SH-SY5Y (cell line): ENCODE measurements at regions not wholly inside any gene's neighbourhood (a gene's known extent, or its start where the extent isn't known, plus 50 kb on each side); places are given as distances from the start of the nearest gene placed in this dataset.
A peak's percentile ranks its signal among the peaks of the same experiment; 100 is the strongest.

Source experiments
- GATA2 ChIP-seq: IDR thresholded peaks from 2 replicates; pipeline ENCODE4 v1.6.1; 2011; ENCODE audit warnings: mild to moderate bottlenecking, low read depth, low read length
- GATA3 ChIP-seq: IDR thresholded peaks from 2 replicates; pipeline ENCODE4 v1.6.1; 2011; ENCODE audit warnings: low read depth, mild to moderate bottlenecking, low read length, moderate library complexity

DNA sequence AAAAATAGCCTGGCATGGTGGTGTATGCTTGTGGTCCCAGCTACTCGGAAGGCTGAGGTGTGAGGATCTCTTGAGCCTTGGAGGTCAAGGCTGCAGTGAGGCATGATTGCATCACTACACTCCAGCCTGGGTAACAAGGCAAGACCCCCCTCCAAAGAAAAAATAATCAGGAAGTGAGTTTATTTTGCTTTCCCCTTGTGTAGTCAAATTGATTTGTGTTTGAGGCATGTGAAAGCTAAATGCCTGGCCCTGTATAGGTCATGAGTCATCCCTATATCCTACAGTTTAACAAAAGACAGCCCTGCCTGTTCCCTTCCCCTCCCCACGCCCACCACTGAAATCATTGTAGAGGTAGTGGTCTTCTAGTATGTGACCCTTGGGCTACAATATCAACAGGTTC is 241.4 kb upstream of the JUN start:
- TF ChIP-seq GATA2 (no peak), GATA3 (no peak)

DNA sequence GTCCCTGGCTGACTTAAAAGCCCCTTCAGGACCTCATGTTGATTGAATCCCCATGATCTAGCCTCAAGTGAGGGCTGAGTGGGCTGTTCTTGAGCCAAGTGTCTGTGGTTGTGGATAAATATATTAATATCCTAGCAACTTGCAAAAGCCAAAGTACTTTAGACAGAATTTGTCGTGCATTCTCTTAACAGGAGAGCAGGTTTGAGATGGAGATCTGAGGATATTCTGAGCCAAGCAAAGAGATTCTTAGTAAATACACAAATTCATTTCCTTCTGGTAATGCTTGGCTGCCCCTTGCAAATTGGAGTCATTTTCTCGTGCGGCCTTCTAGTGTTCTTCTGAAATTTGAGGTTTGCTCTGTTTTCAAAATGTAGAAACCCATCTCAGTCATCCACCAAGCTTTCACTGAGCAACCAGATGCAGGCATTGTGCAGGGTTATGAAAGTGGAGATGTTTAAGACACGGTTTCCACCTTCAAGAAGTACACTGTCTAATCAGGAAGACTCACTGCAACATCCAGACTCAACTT is 242.1 kb upstream of the JUN start:
- TF ChIP-seq GATA3 (no peak), GATA2 (no peak)

DNA sequence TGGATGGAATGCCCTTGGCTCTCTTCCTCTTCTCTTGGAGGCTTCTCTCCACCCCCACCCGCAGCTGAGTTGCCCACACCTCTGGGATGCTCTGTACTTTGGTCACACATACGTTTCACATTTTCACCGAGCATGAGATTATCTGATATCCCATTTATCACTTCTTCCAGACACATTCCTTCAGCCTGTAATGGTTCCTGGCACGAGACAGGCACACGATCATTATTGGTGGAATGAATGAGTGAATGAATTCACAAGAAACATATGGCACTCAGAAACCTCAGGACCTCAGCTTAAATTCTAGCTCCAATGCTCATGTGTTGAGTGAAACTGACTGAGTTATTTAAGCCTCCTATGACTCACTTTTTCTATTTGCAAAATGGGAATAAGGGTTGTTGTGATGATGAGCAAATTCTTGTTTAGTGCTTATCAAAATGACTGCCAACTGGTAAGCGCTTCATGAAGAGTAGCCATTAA is 242.7 kb upstream of the JUN start:
- no peak for TF ChIP-seq GATA3
- TF ChIP-seq GATA2, result no peak

DNA sequence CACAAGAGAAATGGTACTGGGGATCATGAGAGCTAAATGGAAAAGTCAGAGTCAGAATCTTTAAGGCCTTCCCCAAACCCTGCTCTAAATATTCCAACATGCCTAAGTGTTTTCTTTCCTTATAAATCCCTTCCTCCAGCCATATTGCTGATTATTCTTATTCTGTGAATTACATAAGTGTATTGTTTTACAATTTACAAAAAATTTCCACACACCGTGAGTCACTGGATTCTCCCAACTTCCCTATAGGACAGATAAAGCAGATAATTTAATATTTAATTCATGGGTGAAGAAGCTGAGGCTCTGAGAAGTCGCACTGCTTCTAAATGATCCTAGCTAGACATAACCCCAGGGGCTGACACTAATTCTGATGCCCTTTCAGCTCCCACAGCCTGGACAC is 243.3 kb upstream of the JUN start:
- TF ChIP-seq GATA3 (no peak), GATA2 (no peak)

DNA sequence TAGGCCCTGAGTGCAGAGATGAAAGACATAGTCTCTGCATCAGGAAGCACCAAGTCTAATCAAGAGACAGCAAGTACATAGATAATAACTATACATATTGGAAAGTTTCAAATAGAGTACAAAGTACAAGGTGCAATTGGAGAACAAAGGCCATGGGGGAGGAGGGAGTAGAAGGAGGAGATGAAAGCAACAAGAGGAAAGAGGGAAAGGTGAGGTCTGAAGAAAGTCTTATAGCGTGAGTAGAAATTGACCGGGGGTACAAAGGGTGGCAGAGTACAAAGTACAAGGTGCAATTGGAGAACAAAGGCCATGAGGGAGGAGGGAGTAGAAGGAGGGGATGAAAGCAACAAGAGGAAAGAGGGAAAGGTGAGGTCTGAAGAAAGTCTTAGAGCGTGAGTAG is 244.2 kb upstream of the JUN start:
- TF ChIP-seq GATA2 (no peak), GATA3 (no peak)

DNA sequence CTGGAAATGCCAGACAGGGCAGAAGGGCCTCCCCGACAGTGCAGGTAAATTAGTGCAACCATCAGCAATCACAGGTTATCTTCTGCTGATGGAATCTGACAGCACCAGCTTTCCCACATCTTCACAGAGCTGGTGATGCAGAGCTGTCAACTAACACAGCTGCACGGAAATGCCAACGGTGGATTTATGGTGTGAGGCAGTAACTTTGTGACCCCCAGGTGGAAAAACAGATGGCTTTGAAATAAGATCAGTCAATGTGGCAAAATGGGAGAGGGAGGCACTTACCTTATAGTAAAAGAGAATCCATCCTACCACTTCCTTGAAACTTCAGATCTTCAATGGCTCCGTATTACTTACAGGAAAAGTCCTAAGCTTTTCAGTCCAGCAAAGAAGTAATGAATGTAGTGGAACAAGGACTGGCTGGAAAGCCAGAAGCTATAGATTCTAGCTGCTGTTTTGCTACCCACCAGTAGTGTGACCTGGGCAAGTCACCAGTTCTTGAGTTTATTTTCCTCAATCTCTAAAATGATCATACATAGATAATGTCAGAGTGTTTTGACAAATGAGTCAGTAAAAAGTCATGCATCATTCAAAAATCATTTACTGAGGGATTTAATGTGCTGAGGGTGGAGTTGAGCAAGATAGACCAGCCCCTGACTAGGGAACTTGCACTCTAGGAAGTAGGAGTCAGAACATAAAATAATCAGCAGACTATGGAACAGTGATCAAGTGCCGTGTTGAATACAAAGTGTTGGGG is 245.7 kb upstream of the JUN start:
- TF ChIP-seq GATA3 (no peak), GATA2 (no peak)

DNA sequence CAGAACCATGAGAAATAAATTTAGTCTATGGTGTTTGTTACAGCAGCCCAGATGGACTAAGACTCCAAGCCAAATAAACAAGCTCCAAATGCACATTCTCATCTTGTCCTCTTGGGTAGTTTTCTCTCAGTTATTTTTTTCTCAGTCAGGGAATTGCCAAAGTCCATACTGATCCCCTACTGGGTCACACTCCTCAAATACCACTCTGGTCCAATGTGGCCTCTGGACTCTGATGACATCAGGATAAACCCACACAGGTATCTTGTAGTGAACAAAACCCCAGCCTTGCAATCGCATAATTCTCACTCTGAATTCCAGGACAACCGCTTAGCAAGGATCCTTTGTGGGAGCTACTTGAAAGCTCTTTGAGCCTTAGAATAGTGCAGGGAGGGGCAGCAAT is 248.4 kb upstream of the JUN start:
- no peak for TF ChIP-seq GATA2
- no peak for TF ChIP-seq GATA3

DNA sequence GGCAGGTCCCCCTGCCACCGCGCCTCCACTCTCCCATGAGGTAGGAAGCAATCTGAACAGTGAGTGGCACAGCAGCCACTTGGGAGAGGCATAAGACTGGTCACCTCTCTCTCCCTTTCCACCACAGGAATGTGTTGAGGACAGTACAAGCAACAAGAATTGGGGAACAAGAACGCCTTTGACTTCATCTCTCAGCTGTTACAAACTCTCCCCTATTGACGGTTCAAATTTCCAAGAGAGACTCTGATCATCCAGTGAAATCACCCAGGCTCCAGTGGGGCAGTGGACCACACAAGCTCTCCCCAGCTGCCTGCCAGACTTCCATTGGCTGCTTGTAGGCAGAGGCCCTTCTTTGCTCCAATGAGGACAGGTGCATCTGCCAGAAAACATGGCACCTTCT is 249.9 kb upstream of the JUN start:
- TF ChIP-seq GATA3, result no peak
- TF ChIP-seq GATA2, result no peak

DNA sequence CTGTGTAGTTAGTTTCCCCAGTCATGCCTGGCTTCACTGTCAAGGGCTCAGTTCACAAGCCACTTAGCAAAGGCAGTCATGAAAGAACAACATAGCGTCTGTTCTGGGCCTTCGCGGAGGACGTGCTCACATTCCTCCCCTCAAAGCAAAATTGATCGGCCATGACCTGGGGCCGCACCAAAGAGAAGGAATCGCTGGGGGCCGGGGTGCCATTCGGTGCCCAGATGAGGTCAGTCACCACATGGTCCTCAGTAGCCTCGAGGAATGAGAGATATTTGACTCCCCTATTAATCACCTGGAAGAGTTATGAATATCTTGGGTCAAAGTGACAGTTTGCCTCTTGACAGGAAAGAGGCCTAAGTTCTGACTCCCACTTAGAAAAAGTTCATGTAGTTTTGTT is 251.1 kb upstream of the JUN start:
- no peak for TF ChIP-seq GATA3
- no peak for TF ChIP-seq GATA2

DNA sequence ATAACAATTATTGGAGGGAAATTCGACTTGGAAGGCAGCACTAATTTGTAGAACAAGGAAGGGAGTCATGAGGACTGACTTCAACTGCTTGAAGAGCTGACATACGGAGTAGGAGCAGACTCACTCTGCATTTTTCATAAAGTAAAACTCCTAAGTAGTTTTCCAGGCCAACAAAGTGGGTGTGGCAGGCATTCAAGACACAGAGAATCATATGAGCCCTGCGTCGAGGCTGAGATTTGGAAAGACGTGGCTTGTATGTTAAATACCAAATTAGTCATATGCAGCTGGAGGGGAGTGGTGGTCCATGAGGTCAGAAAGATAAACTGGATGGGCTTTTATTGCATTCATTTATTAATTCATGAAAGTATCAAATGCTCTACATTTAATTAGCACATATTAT is 255.7 kb upstream of the JUN start:
- no peak for TF ChIP-seq GATA2
- no peak for TF ChIP-seq GATA3

DNA sequence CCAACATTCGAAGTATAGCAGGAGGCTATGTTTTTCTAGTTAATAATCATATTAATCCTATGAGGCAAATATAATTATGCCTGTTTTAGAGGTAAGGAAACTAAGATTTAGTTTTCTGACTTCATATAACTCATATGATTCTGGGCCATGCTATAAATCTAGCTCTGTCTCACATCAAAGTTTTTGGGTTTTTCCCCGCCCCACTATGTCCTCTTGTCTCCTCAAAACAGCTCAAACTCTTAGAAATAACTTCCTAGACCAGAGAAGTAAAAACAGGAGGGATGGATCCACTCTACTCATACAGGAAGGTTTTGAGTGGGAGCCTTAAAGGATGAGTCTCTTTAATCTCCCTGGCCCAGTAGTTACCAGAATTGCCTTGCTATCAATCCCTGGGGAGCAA is 256.4 kb upstream of the FGGY start:
- TF ChIP-seq GATA2 (no peak), GATA3 (no peak)

DNA sequence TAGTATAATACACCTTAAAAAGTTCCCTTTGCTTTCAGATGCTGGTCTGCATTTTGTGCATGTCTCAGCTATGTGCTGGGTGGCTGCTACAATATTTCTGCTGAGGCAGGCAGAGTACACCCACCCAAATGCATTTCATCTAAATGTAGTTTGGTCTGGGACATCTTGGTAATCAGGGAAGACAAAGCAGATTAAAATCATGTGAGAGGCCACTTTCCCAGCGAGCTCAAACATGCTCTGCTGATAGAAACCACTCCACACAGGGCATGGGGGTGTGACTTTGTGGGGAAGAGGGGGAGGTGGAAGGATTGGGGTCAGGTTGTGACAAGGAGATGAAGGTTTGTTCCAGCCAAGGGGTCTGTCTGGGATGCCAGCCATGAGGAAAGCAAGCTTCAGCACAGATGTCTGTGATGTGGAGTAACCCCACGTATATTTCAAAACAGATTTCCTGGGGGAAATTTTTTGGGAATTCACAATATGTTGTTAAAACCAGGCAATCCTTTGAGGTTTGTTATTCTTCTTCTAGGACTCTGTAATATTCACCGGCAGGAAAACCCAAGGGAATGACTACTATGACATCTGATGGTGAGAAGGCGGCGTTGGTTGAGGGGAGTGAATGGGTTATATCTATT is 255.1 kb upstream of the FGGY start:
- TF ChIP-seq GATA2, result no peak
- TF ChIP-seq GATA3, result no peak

DNA sequence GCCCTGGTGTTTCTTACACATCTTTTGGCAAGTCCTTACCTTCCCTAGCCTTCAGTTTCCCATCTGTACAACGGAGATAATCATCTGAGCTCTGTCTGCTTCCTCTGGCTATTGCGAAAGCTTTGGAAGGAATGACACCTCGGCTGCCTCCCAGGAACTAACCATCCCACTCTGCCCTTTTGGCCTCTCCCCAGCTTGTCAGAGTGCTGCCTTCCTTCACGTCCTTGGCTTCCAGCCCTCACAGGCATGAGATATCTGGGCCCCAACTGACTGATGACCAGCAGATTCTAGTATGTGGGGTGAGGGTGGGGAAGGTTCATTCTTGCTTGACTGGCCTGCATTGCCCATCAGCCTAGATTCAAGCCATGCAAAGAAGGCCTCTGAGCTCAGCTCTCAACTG is 253.1 kb upstream of the FGGY start:
- TF ChIP-seq GATA2 (peak; percentile 38; the same call in 1 of the 2 replicates), GATA3 (no peak)

DNA sequence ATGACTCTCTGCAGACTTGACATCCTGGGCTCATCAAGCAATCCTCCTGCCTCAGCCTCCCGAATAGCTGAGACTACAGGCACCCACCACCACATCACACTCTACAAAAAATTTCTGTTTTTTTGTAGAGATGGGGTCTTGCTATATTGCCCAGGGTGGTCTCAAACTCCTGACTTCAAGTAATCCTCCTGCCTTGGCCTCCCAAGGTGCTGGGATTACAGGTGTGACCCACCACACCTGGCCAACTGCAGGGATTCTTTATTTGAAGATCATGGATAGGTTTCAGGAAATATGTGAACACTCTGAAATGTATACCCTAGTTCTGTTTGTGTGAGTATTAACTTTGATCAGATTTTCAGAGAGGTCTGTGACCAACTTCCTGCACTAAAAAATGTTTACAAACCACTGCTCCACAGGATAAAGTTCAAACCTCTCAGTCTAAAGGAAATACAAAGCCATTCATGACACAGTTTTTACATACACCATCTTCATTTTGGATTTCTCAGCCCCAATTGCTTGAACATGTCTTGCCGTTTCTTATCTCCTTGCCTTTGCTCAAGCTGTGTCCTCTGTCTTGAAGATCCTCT is 252.3 kb upstream of the FGGY start:
- TF ChIP-seq GATA3, result no peak
- TF ChIP-seq GATA2, result no peak

DNA sequence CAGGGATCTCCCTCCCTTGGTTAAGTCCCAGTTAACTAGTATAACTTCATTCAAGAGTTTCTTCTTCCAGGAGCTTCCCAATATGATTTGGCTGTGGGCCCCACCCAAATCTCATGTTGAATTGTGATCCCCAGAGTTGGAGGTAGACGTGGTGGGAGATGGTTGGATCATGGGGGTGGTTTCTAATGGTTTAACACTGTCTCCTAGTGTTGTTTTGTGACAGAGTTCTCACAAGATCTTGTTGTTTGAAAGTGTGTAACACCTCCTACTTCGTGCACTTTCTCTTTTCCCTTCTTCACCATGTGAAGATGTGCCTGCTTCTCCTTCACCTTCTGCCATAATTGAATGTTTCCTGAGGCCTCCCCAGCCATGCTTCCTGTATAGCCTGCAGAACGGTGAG is 251.8 kb upstream of the FGGY start:
- no peak for TF ChIP-seq GATA2

DNA sequence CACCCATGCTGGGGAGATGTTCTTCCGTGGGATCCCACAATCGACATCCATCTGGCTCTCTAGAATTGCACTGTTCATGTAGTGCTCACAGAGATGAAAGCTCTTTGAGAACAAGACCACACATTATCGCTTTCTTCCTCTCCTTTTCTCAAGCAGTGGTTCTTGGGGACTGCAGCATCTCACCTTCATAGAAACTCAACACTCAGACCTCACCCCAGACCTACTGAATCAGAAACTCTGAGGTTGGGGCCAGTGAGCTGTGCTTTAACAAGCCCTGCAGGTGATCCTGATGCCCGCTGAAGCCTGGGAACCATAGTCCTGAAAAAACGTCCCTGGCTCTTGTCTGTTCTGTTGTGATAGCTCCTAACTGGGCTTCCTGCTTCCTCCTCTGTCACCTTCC is 251.3 kb upstream of the FGGY start:
- TF ChIP-seq GATA3, result no peak
